22Rv1 (cell line): ENCODE measurements at regions not wholly inside any gene's neighbourhood (a gene's known extent, or its start where the extent isn't known, plus 50 kb on each side); places are given as distances from the start of the nearest gene placed in this dataset.

ENCODE experiments used
- H3K27ac ChIP-seq: fragments of 450-650 bp; 2 replicates; pipeline ENCODE4 v1.5.1; 2017
- CTCF ChIP-seq: fragments of 450-650 bp; IDR thresholded peaks from 2 replicates; pipeline ENCODE4 v1.5.1; 2017; ENCODE audit warnings: mild to moderate bottlenecking
- ZFX ChIP-seq: fragments of 450-650 bp; IDR thresholded peaks from 2 replicates; pipeline ENCODE4 v1.6.1; 2017; ENCODE audit warnings: antibody characterized with exemption, borderline replicate concordance

DNA sequence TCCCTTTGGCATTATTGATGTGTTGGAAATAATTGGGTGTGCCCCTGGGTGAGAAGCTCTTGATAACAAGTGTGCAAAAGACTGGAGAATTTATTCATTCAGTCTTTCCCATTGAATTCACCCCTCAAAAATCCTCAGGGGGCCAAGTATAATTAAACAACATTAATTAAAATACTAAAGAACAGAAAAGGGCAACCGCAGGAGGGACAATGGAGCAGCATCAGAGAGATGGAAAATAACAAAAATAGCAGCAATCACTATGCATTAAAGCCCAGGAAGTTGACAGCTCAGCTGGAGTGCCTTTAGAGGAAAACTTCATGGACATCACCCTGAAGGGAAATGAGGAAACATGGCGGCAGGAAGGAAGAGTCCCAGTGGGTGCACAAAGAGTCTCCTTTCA lies 227.6 kb downstream of the MINAR1 start:
- no peak overlapping the region for H3K27ac ChIP-seq
- no peak for TF ChIP-seq ZFX
- TF ChIP-seq CTCF: no peak

DNA sequence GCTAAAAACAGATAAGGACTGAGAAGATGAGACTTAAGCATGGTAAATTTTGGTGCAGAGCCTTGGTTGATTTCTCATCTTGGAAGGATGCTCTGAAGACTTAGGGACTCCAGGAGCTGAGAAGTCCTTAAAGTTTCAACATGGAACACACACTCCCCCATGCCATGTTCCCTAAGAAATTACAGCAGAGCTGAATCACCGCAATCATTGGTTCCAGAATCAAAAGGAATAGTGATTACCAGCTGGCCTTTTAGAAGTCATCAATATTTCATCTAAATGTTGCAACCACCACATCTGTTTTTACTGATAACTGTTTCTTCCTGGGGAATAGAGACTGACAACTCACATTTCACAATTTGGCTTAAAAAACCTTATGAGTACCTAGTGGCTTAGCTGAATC lies 229.3 kb downstream of the MINAR1 start:
- TF ChIP-seq CTCF (no peak), ZFX (no peak)
- no peak overlapping the region for H3K27ac ChIP-seq

GRCh38 chr15:79673416-79674123 lies 223.2 kb downstream of the MTHFS start:
- H3K27ac ChIP-seq: no peak overlapping the region

DNA sequence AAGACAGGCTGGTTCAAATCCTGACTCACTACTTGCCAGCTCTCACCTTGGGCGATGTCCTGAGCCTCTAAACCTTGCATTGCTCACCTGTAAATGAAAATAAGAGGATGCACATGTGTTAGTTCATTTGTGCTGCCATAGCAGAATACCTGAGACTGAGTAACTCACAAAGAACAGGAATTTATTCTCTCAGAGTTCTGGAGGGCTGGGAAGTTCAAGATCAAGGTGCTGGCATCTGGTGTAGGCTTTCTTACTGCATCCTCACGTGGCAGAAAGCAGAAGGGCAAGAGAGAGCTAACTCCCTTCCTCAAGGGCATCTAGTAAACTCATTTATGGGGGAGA lies 222.7 kb downstream of the MTHFS start:
- TF ChIP-seq ZFX (no peak), CTCF (no peak)
- no peak overlapping the region for H3K27ac ChIP-seq

More at GRCh38 chr15:79673416-79674123, 223.2 kb downstream of the MTHFS start:
- TF ChIP-seq CTCF (no peak), ZFX (no peak)

- no peak for TF ChIP-seq CTCF
- TF ChIP-seq ZFX: no peak
- no peak overlapping the region for H3K27ac ChIP-seq
These were observed 220.8 kb downstream of the MTHFS start for GRCh38 chr15:79675982-79676381.

- no peak for TF ChIP-seq ZFX
- no peak for TF ChIP-seq CTCF
- H3K27ac ChIP-seq: no peak overlapping the region
These were observed 220.2 kb downstream of the MTHFS start for GRCh38 chr15:79676621-79677020.

DNA sequence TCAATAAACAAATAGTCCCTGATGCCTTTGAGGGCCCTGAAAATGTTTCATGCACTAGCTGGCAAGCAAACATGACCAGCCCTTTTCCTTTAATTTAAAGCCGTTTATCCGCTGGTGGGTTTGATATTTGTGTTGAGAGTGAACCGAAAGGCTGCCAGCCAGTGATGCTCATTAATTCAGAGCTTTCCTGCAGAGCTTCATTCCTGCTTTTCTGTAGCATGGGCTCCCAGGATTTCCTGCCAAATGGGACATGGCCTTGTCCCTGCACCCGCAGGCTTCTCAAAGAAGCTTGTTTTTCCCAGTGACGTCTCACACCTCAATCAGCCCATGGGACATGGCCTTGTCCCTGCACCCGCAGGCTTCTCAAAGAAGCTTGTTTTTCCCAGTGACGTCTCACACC lies 219.6 kb downstream of the MTHFS start:
- no peak overlapping the region for H3K27ac ChIP-seq
- no peak for TF ChIP-seq ZFX
- no peak for TF ChIP-seq CTCF
